ENCODE measurements at regions not wholly inside any gene's neighbourhood (a gene's known extent, or its start where the extent isn't known, plus 50 kb on each side); places are given as distances from the start of the nearest gene placed in this dataset.

DNA sequence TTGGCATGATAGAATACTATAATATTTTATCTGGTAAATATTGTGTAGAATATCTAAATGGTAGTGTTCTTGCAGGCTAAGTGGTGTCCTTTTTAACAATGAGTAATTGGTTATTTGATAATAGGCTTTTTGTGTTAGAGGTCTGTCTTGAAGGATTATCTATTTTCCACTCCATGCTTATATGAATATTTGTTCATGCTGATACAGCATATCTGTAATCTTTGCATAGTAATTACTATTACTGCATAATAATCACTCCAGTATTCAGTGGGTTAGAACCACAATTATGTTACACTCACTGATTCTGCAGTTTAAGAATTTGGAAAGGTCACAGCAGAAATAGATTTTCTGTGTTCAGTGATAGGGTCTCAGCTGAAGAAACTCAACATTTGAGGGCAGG, 1229.9 kb downstream of the MAT2B start:
- Mint-ChIP-seq H3K36me3 (ENCODE audit: insufficient read depth) (no peaks in the 10 kb centered on the region), H3K4me1 (ENCODE audit: low read depth) (peaks cover 1% of the 10 kb centered on the region), H3K27me3 (no peaks in the 10 kb centered on the region), H3K27ac (no peak overlapping the region), H3K4me3 (ENCODE audit: low read depth) (no peak overlapping the region), H3K9me3 (ENCODE audit: low read depth) (no peaks in the 10 kb centered on the region)
- no peak for DNase-seq (ENCODE audit: low spot score, unreplicated experiment)
- TF ChIP-seq, protein P1, sequence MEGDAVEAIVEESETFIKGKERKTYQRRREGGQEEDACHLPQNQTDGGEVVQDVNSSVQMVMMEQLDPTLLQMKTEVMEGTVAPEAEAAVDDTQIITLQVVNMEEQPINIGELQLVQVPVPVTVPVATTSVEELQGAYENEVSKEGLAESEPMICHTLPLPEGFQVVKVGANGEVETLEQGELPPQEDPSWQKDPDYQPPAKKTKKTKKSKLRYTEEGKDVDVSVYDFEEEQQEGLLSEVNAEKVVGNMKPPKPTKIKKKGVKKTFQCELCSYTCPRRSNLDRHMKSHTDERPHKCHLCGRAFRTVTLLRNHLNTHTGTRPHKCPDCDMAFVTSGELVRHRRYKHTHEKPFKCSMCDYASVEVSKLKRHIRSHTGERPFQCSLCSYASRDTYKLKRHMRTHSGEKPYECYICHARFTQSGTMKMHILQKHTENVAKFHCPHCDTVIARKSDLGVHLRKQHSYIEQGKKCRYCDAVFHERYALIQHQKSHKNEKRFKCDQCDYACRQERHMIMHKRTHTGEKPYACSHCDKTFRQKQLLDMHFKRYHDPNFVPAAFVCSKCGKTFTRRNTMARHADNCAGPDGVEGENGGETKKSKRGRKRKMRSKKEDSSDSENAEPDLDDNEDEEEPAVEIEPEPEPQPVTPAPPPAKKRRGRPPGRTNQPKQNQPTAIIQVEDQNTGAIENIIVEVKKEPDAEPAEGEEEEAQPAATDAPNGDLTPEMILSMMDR (IDR thresholded peaks at IDR 0.05; ENCODE audit: unreplicated experiment): no peak

- Mint-ChIP-seq H3K4me3 (ENCODE audit: low read depth) (no peak overlapping the region), H3K4me1 (ENCODE audit: low read depth) (peaks cover 1% of the 10 kb centered on the region), H3K27me3 (no peaks in the 10 kb centered on the region), H3K27ac (no peak overlapping the region), H3K36me3 (ENCODE audit: insufficient read depth) (no peaks in the 10 kb centered on the region), H3K9me3 (ENCODE audit: low read depth) (no peaks in the 10 kb centered on the region)
- TF ChIP-seq, protein P1 (IDR thresholded peaks at IDR 0.05; ENCODE audit: unreplicated experiment): no peak
- no peak for DNase-seq (ENCODE audit: low spot score, unreplicated experiment)
Measured at GRCh38 chr5:164741376-164741775, 1236.0 kb downstream of the MAT2B start.

GRCh38 chr5:164742025-164742424, 1236.6 kb downstream of the MAT2B start:
- peaks cover 1% of the 10 kb centered on the region for H3K4me1 Mint-ChIP-seq (ENCODE audit: low read depth)
- TF ChIP-seq, protein P1 (IDR thresholded peaks at IDR 0.05; ENCODE audit: unreplicated experiment): no peak
- no peak overlapping the region for H3K27ac Mint-ChIP-seq
- no peak overlapping the region for H3K4me3 Mint-ChIP-seq (ENCODE audit: low read depth)
- H3K36me3 Mint-ChIP-seq (ENCODE audit: insufficient read depth): no peaks in the 10 kb centered on the region
- H3K27me3 Mint-ChIP-seq: no peaks in the 10 kb centered on the region
- DNase-seq (ENCODE audit: low spot score, unreplicated experiment): no peak
- no peaks in the 10 kb centered on the region for H3K9me3 Mint-ChIP-seq (ENCODE audit: low read depth)

DNA sequence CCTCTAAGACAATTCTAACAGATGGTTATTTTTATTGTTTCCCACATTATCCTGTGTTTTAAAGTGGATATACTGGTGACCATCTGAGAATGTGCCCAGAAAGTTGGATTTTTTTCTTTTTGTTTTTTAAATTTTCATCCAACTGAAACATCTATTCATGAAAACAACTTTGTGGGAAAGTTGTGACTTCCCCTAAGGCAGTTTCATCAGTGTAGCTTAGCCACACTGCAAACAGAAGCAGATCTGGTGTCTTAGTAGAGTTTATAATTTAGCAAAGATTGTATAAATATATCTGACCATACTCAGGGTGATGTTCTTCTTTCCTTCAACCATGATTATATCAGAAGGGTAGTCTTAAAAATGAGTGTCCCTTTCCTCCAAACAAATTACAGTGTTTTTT, 1241.3 kb downstream of the MAT2B start:
- Mint-ChIP-seq H3K27me3 (no peaks in the 10 kb centered on the region), H3K36me3 (ENCODE audit: insufficient read depth) (no peaks in the 10 kb centered on the region), H3K4me3 (ENCODE audit: low read depth) (no peak overlapping the region), H3K4me1 (ENCODE audit: low read depth) (no peaks in the 10 kb centered on the region), H3K27ac (no peak overlapping the region), H3K9me3 (ENCODE audit: low read depth) (no peaks in the 10 kb centered on the region)
- TF ChIP-seq, protein P1 (IDR thresholded peaks at IDR 0.05; ENCODE audit: unreplicated experiment): no peak
- DNase-seq (ENCODE audit: low spot score, unreplicated experiment): no peak

- H3K27ac Mint-ChIP-seq: no peak overlapping the region
- no peaks in the 10 kb centered on the region for H3K36me3 Mint-ChIP-seq (ENCODE audit: insufficient read depth)
- no peaks in the 10 kb centered on the region for H3K9me3 Mint-ChIP-seq (ENCODE audit: low read depth)
- no peaks in the 10 kb centered on the region for H3K27me3 Mint-ChIP-seq
- no peak for DNase-seq (ENCODE audit: low spot score, unreplicated experiment)
- H3K4me1 Mint-ChIP-seq (ENCODE audit: low read depth): no peaks in the 10 kb centered on the region
- no peak overlapping the region for H3K4me3 Mint-ChIP-seq (ENCODE audit: low read depth)
- TF ChIP-seq, protein P1 (IDR thresholded peaks at IDR 0.05; ENCODE audit: unreplicated experiment): no peak
Measured at GRCh38 chr5:164747371-164747770, 1242.0 kb downstream of the MAT2B start.
